HEK293 (cell line): ENCODE measurements at regions not wholly inside any gene's neighbourhood (a gene's known extent, or its start where the extent isn't known, plus 50 kb on each side); places are given as distances from the start of the nearest gene placed in this dataset.

Experiments
- RBAK ChIP-seq: fragments of 450-650 bp; formaldehyde crosslinking; IDR thresholded peaks from 2 replicates; pipeline ENCODE4 v1.5.1; 2016; ENCODE audit warnings: missing biosample characterization, missing genetic modification characterization
- ZBTB7A ChIP-seq: fragments of 450-650 bp; formaldehyde crosslinking; IDR thresholded peaks from 2 replicates; pipeline ENCODE4 v1.5.1; 2016; ENCODE audit warnings: low read depth, missing biosample characterization, missing genetic modification characterization
- TF ChIP-seq, protein P1 (sequence below): fragments of 450-650 bp; formaldehyde crosslinking; IDR thresholded peaks from 2 replicates; pipeline ENCODE4 v1.5.1; 2016; ENCODE audit warnings: missing biosample characterization, missing genetic modification characterization
- TF ChIP-seq, protein P2 (sequence below): fragments of 450-650 bp; formaldehyde crosslinking; conservative IDR thresholded peaks from 2 replicates; pipeline ENCODE4 v1.5.1; 2016; ENCODE audit warnings: low read depth, missing biosample characterization, missing genetic modification characterization

GRCh38 chr4:177010418-177010817, 217.7 kb upstream of the VEGFC start:
- TF ChIP-seq ZBTB7A (no peak), RBAK (no peak)
- TF ChIP-seq, protein P1, sequence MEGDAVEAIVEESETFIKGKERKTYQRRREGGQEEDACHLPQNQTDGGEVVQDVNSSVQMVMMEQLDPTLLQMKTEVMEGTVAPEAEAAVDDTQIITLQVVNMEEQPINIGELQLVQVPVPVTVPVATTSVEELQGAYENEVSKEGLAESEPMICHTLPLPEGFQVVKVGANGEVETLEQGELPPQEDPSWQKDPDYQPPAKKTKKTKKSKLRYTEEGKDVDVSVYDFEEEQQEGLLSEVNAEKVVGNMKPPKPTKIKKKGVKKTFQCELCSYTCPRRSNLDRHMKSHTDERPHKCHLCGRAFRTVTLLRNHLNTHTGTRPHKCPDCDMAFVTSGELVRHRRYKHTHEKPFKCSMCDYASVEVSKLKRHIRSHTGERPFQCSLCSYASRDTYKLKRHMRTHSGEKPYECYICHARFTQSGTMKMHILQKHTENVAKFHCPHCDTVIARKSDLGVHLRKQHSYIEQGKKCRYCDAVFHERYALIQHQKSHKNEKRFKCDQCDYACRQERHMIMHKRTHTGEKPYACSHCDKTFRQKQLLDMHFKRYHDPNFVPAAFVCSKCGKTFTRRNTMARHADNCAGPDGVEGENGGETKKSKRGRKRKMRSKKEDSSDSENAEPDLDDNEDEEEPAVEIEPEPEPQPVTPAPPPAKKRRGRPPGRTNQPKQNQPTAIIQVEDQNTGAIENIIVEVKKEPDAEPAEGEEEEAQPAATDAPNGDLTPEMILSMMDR (tag by site-specific recombination): no peak
- TF ChIP-seq, protein P2, sequence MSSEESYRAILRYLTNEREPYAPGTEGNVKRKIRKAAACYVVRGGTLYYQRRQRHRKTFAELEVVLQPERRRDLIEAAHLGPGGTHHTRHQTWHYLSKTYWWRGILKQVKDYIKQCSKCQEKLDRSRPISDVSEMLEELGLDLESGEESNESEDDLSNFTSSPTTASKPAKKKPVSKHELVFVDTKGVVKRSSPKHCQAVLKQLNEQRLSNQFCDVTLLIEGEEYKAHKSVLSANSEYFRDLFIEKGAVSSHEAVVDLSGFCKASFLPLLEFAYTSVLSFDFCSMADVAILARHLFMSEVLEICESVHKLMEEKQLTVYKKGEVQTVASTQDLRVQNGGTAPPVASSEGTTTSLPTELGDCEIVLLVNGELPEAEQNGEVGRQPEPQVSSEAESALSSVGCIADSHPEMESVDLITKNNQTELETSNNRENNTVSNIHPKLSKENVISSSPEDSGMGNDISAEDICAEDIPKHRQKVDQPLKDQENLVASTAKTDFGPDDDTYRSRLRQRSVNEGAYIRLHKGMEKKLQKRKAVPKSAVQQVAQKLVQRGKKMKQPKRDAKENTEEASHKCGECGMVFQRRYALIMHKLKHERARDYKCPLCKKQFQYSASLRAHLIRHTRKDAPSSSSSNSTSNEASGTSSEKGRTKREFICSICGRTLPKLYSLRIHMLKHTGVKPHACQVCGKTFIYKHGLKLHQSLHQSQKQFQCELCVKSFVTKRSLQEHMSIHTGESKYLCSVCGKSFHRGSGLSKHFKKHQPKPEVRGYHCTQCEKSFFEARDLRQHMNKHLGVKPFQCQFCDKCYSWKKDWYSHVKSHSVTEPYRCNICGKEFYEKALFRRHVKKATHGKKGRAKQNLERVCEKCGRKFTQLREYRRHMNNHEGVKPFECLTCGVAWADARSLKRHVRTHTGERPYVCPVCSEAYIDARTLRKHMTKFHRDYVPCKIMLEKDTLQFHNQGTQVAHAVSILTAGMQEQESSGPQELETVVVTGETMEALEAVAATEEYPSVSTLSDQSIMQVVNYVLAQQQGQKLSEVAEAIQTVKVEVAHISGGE (tag by site-specific recombination): no peak
